HG02938 (cell line): ENCODE measurements at regions not wholly inside any gene's neighbourhood (a gene's known extent, or its start where the extent isn't known, plus 50 kb on each side); places are given as distances from the start of the nearest gene placed in this dataset.
"Not testable (repeated sequence)": the region's sequence is repeated elsewhere in the genome, so short reads cannot be mapped to it uniquely, and the experiment has no call there.

Experiments used
- ATAC-seq: cut with Tn5 transposase; IDR thresholded peaks from one replicate; pipeline ENCODE4 v1.9.1; 2021; ENCODE audit warnings: mild to moderate bottlenecking, moderate library complexity; ENCODE audit not compliant: unreplicated experiment

DNA sequence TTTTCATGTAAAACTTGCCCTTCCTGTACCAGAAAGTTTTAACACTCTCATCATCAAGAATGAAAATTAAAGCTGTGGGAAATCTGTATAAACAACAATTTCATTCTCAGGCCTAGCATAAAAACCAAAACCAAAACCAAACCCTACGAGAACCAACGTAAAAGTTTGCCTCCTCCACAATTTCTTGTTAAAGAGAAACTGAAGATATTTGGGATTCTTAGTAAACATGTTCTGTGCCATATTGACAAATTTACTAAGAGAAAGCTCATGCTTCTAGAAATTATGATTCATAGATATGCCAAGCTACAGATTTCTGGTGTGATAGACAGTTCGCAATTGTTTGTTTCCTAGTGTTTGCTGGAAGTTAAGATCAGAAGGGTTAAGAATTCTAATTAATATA, 801.0 kb upstream of the NUDT12 start:
- ATAC-seq: no peak

DNA sequence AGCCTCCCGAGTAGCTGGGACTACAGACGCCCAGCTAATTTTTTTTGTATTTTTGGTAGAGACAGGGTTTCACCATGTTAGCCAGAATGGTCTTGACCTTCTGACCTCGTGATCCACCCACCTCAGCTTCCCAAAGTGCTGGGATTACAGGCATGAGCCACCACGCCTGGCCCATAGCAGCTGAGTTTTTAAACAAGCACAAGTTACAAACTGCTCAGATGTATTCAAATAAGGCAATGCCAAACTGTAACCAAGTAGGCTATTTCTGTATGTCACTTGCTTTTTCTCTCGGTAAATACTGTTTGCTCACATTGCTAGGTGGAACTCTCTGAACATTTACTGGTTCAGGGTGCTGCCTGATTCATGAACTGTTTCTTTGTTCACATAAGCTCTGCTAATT, 799.3 kb upstream of the NUDT12 start:
- no peak for ATAC-seq

DNA sequence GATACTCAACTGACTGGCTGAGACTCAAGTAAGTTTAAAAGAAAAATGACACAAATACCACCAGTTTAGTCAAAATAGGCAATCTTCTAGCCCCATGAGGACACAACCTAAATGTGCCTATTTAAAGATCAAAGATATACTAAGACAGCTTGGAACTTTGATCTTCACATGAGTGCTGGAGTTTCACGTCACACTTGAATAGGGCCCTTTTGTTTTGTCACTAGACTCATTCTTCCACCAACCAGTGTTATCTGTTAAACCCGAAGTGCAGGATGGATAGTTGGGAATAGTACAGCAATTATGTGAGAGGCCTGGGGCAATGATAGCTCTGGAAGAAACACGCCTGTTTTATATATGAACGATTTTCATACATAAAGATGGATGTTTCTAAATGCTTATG, 792.8 kb upstream of the NUDT12 start:
- ATAC-seq: no peak

DNA sequence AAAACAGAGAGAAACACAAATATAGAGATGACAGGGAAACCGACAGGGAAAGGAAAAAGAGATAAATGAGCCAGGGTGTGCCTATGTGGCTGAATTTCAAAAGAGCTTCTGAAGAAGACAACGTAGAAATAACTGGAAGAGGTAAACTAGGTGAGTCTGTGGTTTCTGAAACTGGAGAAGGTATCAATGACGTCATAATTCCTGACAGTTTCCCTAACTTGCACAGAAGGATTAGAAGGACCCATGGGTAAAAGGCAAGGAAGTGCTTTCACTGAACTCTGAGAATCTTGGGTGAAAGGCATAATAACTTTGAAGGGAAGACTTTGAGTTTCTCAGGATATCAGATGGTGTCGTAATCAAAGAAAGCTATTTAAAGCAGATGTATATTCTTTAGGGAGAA, 790.8 kb upstream of the NUDT12 start:
- no peak for ATAC-seq

DNA sequence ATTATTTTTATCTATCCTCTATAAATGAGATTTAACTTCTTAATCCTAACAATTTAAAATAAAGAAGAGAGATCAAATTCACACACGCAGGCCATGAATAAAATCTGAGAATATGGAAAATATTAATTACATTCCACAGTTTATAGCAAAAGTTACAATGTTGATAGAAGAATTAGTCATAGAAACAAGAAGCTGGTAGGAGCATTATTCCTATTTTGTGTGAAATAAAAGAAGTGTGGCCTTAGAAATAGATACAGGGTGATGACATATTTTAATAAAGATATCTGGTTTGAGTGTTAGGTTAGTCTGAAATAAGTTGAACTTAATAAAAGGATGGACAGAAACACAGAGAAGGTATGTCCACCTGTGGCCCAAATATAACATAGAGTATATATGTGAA, 790.4 kb upstream of the NUDT12 start:
- no peak for ATAC-seq

- ATAC-seq: no peak
Observed at GRCh38 chr5:104347119-104347708, 784.6 kb upstream of the NUDT12 start.

DNA sequence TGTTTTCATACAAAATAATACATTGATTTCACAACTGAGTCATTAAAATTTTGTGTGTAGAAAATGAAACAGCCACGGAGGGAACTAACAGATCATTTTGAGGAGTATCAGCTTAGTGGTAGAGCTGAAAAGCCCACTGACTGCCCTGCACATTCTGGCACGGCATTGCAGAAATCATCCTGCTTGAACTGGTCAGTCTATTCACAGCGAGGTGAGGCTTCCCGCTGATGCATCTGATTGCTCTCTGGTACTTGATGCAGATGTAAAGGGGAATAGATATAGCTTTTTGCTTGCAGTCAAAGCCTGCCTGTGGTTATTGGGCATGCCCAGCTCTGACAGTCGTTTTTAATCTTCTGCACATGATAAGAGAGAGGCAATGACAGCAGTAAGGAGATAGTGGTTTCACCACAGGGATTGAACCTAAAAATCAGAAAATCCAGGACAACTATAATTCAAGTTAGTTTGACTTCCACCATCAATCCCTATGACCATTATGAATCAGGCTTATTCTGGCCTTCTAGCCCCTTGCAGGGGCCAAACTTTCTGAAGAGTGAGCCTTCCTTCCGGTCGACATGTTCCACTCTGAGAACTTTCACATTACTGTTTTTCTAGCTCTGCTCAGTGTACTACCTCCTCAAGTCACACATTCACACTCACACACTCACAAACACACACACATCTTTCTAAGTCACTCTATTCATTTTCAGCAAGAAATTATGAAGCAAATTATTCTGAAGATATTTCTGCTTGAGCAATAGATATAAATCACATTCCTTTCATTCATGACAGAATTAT, 782.8 kb upstream of the NUDT12 start:
- no peak for ATAC-seq

DNA sequence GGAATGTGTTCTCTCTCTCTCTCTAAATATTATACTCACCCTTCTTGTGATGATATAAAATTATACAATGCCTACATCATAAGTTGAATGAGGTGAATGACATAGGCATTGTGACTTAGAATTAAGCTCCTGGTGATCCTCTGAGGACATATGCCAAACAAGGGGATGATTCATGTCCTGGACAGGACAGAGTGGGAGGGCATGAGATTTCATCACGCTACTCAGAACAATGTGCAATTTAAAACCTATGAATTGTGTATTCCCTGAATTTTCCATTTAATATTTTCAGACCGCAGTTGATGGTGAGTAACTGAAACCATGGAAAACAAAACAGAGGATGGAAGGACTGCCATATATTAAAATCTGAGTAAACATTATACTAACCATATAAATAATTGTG, 782.2 kb upstream of the NUDT12 start:
- no peak for ATAC-seq

DNA sequence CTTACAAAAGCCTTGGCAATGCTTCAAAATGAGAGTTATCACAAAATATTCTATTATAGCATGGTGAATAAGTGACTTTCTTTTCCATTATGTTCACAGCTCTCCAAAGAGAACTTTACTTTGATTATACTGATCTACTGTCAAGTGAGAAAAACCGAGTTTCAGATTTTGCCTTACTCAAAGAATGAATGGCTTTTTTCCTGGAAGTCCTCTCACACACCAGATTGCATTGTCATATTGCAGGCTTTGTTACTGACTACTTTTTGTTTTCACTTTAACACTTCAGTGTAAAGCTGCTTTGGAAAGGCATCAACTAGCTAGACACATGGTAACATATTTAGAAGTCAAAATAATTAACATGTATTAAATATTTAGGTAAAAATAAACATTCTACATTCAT, 765.2 kb upstream of the NUDT12 start:
- no peak for ATAC-seq

- no peak for ATAC-seq
Observed at GRCh38 chr5:104326966-104327365, 764.4 kb upstream of the NUDT12 start.

DNA sequence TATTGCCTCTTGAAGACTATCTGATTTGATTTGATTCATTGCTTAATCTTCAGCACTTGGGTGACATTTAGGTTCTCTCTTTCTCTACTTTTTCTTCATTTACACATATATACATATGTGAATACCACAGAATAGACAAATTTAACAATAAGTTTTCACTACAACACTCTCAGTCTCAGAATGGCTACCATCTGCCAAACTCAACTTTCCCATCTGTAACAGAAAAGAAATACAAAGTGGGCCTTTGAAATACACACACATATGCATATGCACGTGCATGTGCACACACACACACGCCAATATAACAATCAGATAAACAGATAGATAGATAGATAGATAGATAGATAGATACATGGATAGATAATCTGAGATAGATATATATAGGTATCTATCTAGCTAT, 762.8 kb upstream of the NUDT12 start:
- ATAC-seq: no peak

GRCh38 chr5:104316676-104317075, 754.1 kb upstream of the NUDT12 start:
- not testable (repeated sequence) for ATAC-seq

DNA sequence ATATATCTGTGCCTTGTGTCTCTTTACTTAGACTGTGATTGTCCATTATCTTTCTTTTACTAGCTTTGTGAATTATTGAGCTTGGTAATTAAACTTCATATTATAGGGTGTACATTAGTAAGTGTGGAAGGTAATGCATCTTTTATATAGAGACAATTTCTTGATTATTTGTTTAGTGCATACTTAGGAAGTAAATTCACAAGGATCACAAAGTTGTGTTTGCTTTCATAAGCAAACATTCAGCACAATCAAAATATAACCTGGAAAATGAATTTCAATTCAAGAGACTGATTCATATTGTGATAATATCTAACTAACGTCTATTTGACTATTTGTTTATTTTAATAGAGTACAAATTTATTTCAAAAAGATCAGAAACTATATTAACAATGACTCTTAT, 749.9 kb upstream of the NUDT12 start:
- ATAC-seq: no peak

DNA sequence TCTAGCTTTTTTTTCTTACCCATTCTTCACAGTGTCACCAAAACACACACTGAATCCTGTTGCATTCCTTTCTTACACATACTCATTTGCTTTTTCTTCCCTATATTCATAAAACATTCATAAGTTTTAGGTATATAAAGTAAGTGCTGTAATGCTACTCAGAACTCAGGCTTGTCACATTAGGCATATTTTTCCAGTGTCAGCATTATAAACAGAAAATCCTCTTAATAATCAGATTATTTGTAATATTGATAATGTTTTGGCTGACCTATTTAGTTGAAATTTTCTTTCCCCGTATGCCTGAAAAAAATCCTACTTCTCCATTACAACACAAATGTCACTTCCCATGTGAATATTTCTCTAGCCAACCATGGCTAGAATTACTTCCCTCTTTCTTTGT, 743.0 kb upstream of the NUDT12 start:
- no peak for ATAC-seq

GRCh38 chr5:104299998-104300706, 737.6 kb upstream of the NUDT12 start:
- no peak for ATAC-seq

GRCh38 chr5:104298518-104298917, 735.9 kb upstream of the NUDT12 start:
- no peak for ATAC-seq

GRCh38 chr5:104297076-104297475, 734.5 kb upstream of the NUDT12 start:
- ATAC-seq: no peak

DNA sequence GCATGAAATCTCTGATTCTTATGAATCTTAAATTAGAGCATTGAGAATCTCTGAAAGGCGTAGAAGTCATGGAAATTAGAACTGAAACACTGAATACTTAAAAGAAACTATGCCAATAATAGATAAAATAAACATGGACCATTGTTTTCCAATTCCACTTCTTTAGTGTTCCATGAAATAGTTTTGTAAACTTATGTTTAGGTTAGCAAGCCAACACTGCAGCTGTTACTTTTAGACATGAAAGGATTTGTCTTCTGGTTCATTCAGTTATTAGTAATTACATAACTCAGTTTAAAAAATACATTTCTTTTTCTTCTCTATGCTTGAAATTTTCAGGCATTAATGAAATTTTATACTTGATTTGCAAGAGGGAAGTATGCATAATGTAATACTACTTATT, 733.4 kb upstream of the NUDT12 start:
- ATAC-seq: no peak

DNA sequence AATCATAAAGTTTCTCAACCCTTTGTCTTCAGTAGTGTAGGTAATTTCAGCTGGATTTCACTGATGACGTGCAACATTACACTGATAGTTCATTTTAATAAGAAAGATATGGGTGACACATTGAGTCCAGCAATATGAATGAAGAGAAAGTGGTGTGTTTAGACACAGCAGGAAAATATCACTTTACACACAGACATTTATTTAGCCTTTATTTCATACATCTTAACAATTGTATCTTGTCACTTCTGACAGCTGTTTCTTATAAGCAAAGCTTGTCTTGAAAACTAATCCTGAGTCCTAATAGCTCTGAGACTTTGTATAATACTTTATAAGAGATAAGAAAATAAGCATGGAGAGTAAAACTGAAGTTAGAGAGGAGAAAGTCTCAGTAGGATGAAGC, 720.5 kb upstream of the NUDT12 start:
- no peak for ATAC-seq

- ATAC-seq: no peak
Observed at GRCh38 chr5:104273725-104274124, 711.1 kb upstream of the NUDT12 start.

DNA sequence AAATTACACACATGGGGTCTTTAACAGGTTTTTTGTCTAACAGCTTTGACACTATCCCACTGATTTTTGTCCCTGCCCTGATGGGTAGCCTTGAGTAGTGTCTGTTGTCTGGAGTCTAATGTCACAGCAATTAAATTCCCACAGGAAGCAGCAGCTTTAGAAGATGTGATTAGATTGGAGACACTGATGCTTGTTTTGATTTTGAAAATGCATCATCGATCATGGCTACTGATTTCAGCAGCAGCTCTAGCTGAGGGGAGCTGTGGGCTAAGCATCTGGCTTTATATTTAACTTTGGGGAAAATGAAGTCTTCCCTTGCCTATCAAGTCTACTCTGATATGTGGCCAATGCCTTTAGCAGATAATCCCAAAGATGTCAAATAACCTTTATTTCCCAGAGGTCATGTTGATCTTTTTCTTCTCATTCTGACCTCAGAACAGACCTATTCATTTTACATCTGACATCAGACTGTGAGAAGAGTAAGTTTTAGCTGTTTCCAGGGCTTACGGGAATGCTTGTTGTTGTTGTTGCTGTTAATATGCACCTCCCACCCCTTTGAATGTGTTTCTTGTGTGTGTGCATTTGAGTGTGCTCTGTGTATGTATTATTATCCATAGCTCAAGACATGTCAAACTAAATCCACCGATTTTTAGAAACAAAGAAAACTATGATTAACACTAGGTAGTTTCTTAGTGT, 704.9 kb upstream of the NUDT12 start:
- ATAC-seq: no peak

DNA sequence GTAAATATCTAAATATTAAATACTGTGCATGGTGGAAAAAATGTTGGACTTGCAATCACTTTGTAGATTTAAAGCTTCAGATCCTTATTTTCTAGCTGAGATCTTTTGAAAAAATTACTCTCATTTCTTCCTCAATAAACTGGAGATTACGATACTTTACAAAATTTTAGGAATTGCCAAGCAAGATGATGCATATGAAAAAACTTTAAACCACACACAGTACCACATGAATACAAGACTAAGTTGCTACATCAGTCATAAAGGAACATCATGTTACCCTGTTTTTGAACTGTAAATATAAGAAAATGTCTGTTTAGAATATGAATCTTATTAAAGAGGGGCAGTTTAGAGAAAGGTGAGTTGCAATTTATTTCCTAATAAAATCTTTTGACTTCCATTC, 703.6 kb upstream of the NUDT12 start:
- no peak for ATAC-seq
